SK-N-SH (cell line): ENCODE measurements at regions not wholly inside any gene's neighbourhood (a gene's known extent, or its start where the extent isn't known, plus 50 kb on each side); places are given as distances from the start of the nearest gene placed in this dataset.

ENCODE experiments used
- CTCF ChIA-PET: fragments of 300-600, 350-600 bp; formaldehyde crosslinking; extraction: SDS; loops from one replicate; lab custom pipeline; 2021; lab: Yijun Ruan, JAX
- POLR2A ChIA-PET: fragments of 350-600 bp; sonication (Branson Sonifier 250); formaldehyde crosslinking; extraction: SDS; loops from one replicate; lab custom pipeline; 2020; ENCODE audit warnings: antibody characterized with exemption, inconsistent platforms; lab: Yijun Ruan, JAX
- DNase-seq: peaks from one replicate; pipeline ENCODE4 v3.0.0; 2012
- H2AFZ ChIP-seq: fragments of 200-600 bp; sonication (generic); 2 replicates; pipeline ENCODE4 v1.8.1; 2016; ENCODE audit warnings: antibody characterized with exemption, mild to moderate bottlenecking, low read depth
- H3F3A ChIP-seq: fragments of 200-600 bp; sonication (generic); replicated peaks from 2 replicates; pipeline ENCODE3; 2016; ENCODE audit warnings: antibody characterized with exemption, mild to moderate bottlenecking; ENCODE audit not compliant: insufficient read depth
- H3K27ac ChIP-seq, 2 experiments: fragments of 200-500 bp in 1 of 2; fragments of 200-600 bp in 1 of 2; sonication (Bioruptor generic) in 1 of 2; sonication (generic), shearing (Covaris generic) in 1 of 2; 2 replicates each; pipeline versions ENCODE4 v1.5.1 to v1.6.1; 2014 to 2016; ENCODE audit warnings: low read depth in 2 of 2, inconsistent platforms in 1 of 2, low read length in 1 of 2, mild to moderate bottlenecking in 1 of 2, mixed read lengths in 1 of 2
- H3K27me3 ChIP-seq: fragments of 200-600 bp; sonication (generic), shearing (Covaris generic); 2 replicates; pipeline ENCODE4 v1.6.1; 2016; ENCODE audit warnings: mixed run types; ENCODE audit not compliant: insufficient read depth
- H3K36me3 ChIP-seq, 2 experiments: fragments of 200-500 bp in 1 of 2; fragments of 200-600 bp in 1 of 2; sonication (Bioruptor generic) in 1 of 2; sonication (generic) in 1 of 2; replicated peaks in 1 of 2; 2 replicates each; pipeline versions ENCODE3 to v1.5.1; 2014 to 2016; ENCODE audit warnings: low read length in 1 of 2, mild to moderate bottlenecking in 1 of 2; ENCODE audit not compliant: insufficient read depth in 2 of 2, control insufficient read depth in 1 of 2
- H3K4me1 ChIP-seq, 2 experiments: fragments of 200-500 bp in 1 of 2; fragments of 200-600 bp in 1 of 2; sonication (Bioruptor generic) in 1 of 2; sonication (generic), shearing (Covaris generic) in 1 of 2; 2 replicates each; pipeline versions ENCODE4 v1.5.1 to v1.6.1; 2014 to 2016; ENCODE audit warnings: low read depth in 1 of 2, low read length in 1 of 2, mixed run types in 1 of 2; ENCODE audit not compliant: insufficient read depth in 2 of 2, control insufficient read depth in 1 of 2
- H3K4me2 ChIP-seq: fragments of 200-600 bp; sonication (generic), shearing (Covaris generic); 2 replicates; pipeline ENCODE4 v1.6.1; 2017; ENCODE audit warnings: mixed run types
- H3K4me3 ChIP-seq, 2 experiments: fragments of 200-500 bp in 1 of 2; fragments of 200-600 bp in 1 of 2; sonication (Bioruptor generic) in 1 of 2; sonication (generic), shearing (Covaris generic) in 1 of 2; 2 replicates each; pipeline versions ENCODE4 v1.5.1 to v1.8.1; 2014 to 2016; ENCODE audit warnings: low read depth in 2 of 2, inconsistent platforms in 1 of 2, low read length in 1 of 2, mild to moderate bottlenecking in 1 of 2, mixed read lengths in 1 of 2, moderate library complexity in 1 of 2
- H3K79me2 ChIP-seq: fragments of 200-600 bp; sonication (generic); 2 replicates; pipeline ENCODE4 v1.8.1; 2017; ENCODE audit warnings: mild to moderate bottlenecking; ENCODE audit not compliant: insufficient read depth
- H3K9ac ChIP-seq: fragments of 200-600 bp; sonication (generic); 2 replicates; pipeline ENCODE4 v1.6.1; 2017; ENCODE audit warnings: mixed run types
- H3K9me2 ChIP-seq: fragments of 200-600 bp; sonication (generic); 2 replicates; pipeline ENCODE4 v1.6.1; 2017; ENCODE audit warnings: mixed run types
- H3K9me3 ChIP-seq: fragments of 200-600 bp; sonication (generic); 2 replicates; pipeline ENCODE4 v1.6.1; 2017; ENCODE audit warnings: mixed run types, mild to moderate bottlenecking, moderate library complexity
- H4K20me1 ChIP-seq: fragments of 200-600 bp; sonication (generic); 2 replicates; pipeline ENCODE4 v1.6.1; 2017; ENCODE audit warnings: mild to moderate bottlenecking, mixed run types; ENCODE audit not compliant: insufficient read depth
- ELF1 ChIP-seq: IDR thresholded peaks from 2 replicates; pipeline ENCODE4 v1.4.0; 2012
- EP300 ChIP-seq, 2 experiments: IDR thresholded peaks; 2 replicates each; pipeline versions ENCODE4 v1.4.0 to v1.6.1; 2012; ENCODE audit warnings: borderline replicate concordance in 1 of 2, low read depth in 1 of 2, low read length in 1 of 2
- FOSL2 ChIP-seq: IDR thresholded peaks from 2 replicates; pipeline ENCODE4 v1.4.0; 2012; ENCODE audit warnings: low read depth, mild to moderate bottlenecking, moderate library complexity, borderline replicate concordance
- FOXJ3 ChIP-seq: sonication (generic); formaldehyde crosslinking; IDR thresholded peaks from 2 replicates; pipeline ENCODE4 v1.5.1; 2020; ENCODE audit warnings: mild to moderate bottlenecking, missing genetic modification reagents
- GABPA ChIP-seq: IDR thresholded peaks from 2 replicates; pipeline ENCODE4 v1.4.0; 2012; ENCODE audit warnings: low read depth, mild to moderate bottlenecking
- GATA2 ChIP-seq: sonication (generic); formaldehyde crosslinking; IDR thresholded peaks from 2 replicates; pipeline ENCODE4 v1.5.0; 2020; ENCODE audit warnings: mild to moderate bottlenecking, missing genetic modification reagents
- IRF3 ChIP-seq: fragments of 150-350 bp; IDR thresholded peaks from 2 replicates; pipeline ENCODE4 v1.6.1; 2016; ENCODE audit warnings: mild to moderate bottlenecking, low read depth, low read length
- JUND ChIP-seq: IDR thresholded peaks from 2 replicates; pipeline ENCODE4 v1.4.0; 2012
- MXI1 ChIP-seq: IDR thresholded peaks from 2 replicates; pipeline ENCODE4 v1.6.1; 2012; ENCODE audit warnings: mild to moderate bottlenecking, low read depth, low read length, improper control_type of control experiment
- RFX5 ChIP-seq: IDR thresholded peaks from 2 replicates; pipeline ENCODE4 v1.6.1; 2012; ENCODE audit warnings: mild to moderate bottlenecking, improper control_type of control experiment, low read length
- RXRA ChIP-seq: IDR thresholded peaks from 2 replicates; pipeline ENCODE4 v1.4.0; 2012; ENCODE audit warnings: low read depth, mild to moderate bottlenecking, borderline replicate concordance
- TAF1 ChIP-seq: IDR thresholded peaks from 2 replicates; pipeline ENCODE4 v1.6.1; 2012; ENCODE audit warnings: low read depth, mild to moderate bottlenecking, low read length, moderate library complexity, borderline replicate concordance
- TEAD4 ChIP-seq: IDR thresholded peaks from 2 replicates; pipeline ENCODE4 v1.4.0; 2012; ENCODE audit warnings: mild to moderate bottlenecking, borderline replicate concordance; ENCODE audit not compliant: insufficient read depth
- USF2 ChIP-seq: fragments of 150-350 bp; IDR thresholded peaks from 2 replicates; pipeline ENCODE4 v1.6.1; 2017; ENCODE audit warnings: antibody characterized with exemption, low read length, low read depth, borderline replicate concordance
- YY1 ChIP-seq: IDR thresholded peaks from 2 replicates; pipeline ENCODE4 v1.4.0; 2012; ENCODE audit warnings: low read depth, mild to moderate bottlenecking
- ZBTB33 ChIP-seq: IDR thresholded peaks from 2 replicates; pipeline ENCODE4 v1.4.0; 2012; ENCODE audit warnings: low read depth, borderline replicate concordance
- WGBS: methylation state at CpG from one replicate; pipeline ENCODE4 v1.1.6; 2017; ENCODE audit warnings: low lambda C conversion rate; 5-methylcytosine and 5-hydroxymethylcytosine counted together
- TF ChIP-seq, protein P1 (sequence below): IDR thresholded peaks from 2 replicates; pipeline ENCODE4 v1.4.0; 2012; ENCODE audit warnings: low read depth

DNA sequence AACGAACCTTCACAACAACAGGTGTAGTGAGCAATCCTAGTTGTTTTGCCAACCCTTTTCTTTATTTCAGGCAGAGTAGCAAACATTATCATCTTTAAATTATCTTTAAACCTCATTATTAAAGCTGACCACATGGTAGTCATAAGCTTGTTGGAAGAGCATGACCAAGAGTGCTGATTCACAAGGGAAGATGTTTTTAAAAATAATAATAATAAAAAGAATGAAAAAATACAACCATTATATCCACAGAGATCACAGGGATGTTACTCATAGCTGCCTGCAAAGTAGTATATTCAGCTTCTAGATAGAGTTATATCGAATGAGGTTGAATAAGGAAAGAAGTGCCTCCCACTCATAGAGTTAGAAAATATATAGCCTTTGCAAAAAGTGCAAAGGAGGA, 101.0 kb upstream of the FLRT2 start:
- Histone ChIP-seq H3K27me3 (no peaks in the 10 kb centered on the region), H3K4me1 (peaks cover 0 to 10% of the 10 kb centered on the region in 2 experiments; a peak in 2 of 4 replicates), H3K79me2 (no peaks in the 10 kb centered on the region), H3K9me3 (no peaks in the 10 kb centered on the region), H3K4me3 (no peak overlapping the region), H4K20me1 (no peaks in the 10 kb centered on the region), H3F3A (peaks cover 12% of the 10 kb centered on the region), H3K36me3 (no peaks in the 10 kb centered on the region), H3K9ac (no peak overlapping the region), H3K27ac (no peak overlapping the region), H2AFZ (no peak overlapping the region), H3K4me2 (no peak overlapping the region), H3K9me2 (no peaks in the 10 kb centered on the region)
- 19% methylated on average over 2 of the region's 2 CpGs for WGBS
- CTCF ChIA-PET: no interaction called here
- DNase-seq: no peak
- TF ChIP-seq TAF1: no peak
- no peak for TF ChIP-seq USF2
- no peak for TF ChIP-seq GABPA
- TF ChIP-seq TEAD4: no peak
- TF ChIP-seq JUND: no peak
- TF ChIP-seq FOSL2: no peak
- no peak for TF ChIP-seq FOXJ3
- TF ChIP-seq RFX5: no peak
- no peak for TF ChIP-seq RXRA
- no peak for TF ChIP-seq EP300 (IDR thresholded peaks at IDR 0.05; ENCODE audit: borderline replicate concordance in 1 of 2, low read depth in 1 of 2, low read length in 1 of 2)
- no peak for TF ChIP-seq ELF1
- TF ChIP-seq, protein P1, sequence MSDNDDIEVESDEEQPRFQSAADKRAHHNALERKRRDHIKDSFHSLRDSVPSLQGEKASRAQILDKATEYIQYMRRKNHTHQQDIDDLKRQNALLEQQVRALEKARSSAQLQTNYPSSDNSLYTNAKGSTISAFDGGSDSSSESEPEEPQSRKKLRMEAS: no peak
- no peak for TF ChIP-seq YY1
- no peak for TF ChIP-seq ZBTB33
- TF ChIP-seq MXI1: no peak
- no peak for TF ChIP-seq IRF3
- TF ChIP-seq GATA2: no peak
- POLR2A ChIA-PET: no interaction called here
